ENCODE measurements at regions not wholly inside any gene's neighbourhood (a gene's known extent, or its start where the extent isn't known, plus 50 kb on each side); places are given as distances from the start of the nearest gene placed in this dataset.
"Not testable (repeated sequence)": the region's sequence is repeated elsewhere in the genome, so short reads cannot be mapped to it uniquely, and the experiment has no call there.

- H3K27ac ChIP-seq: no peak overlapping the region
- TF ChIP-seq ZFX (IDR thresholded peaks at IDR 0.05): no peak
- no peak for TF ChIP-seq CTCF (conservative IDR thresholded peaks at IDR 0.05)
Observed at GRCh38 chr10:35872671-35873070, 230.6 kb upstream of the FZD8 start.

- TF ChIP-seq ZFX (IDR thresholded peaks at IDR 0.05) (no peak), CTCF (conservative IDR thresholded peaks at IDR 0.05) (no peak)
Observed at GRCh38 chr10:35870665-35871310, 228.7 kb upstream of the FZD8 start.

GRCh38 chr10:35858676-35859283 is 216.7 kb upstream of the FZD8 start:
- H3K27ac ChIP-seq: not testable (repeated sequence)

More at GRCh38 chr10:35870665-35871310, 228.7 kb upstream of the FZD8 start:
- no peak overlapping the region for H3K27ac ChIP-seq

- TF ChIP-seq ZFX (IDR thresholded peaks at IDR 0.05): no peak
- TF ChIP-seq CTCF (conservative IDR thresholded peaks at IDR 0.05): no peak
Observed at GRCh38 chr10:35857860-35858259, 215.8 kb upstream of the FZD8 start.

GRCh38 chr10:35855155-35855947 is 213.3 kb upstream of the FZD8 start:
- TF ChIP-seq CTCF (conservative IDR thresholded peaks at IDR 0.05): no peak
- no peak for TF ChIP-seq ZFX (IDR thresholded peaks at IDR 0.05)
- H3K27ac ChIP-seq: no peak overlapping the region

More at GRCh38 chr10:35857860-35858259, 215.8 kb upstream of the FZD8 start:
- no peak overlapping the region for H3K27ac ChIP-seq

- H3K27ac ChIP-seq: no peak overlapping the region
- TF ChIP-seq ZFX (IDR thresholded peaks at IDR 0.05) (no peak), CTCF (conservative IDR thresholded peaks at IDR 0.05) (no peak)
Observed at GRCh38 chr10:35854661-35855060, 212.6 kb upstream of the FZD8 start.

GRCh38 chr10:35852721-35853120 is 210.6 kb upstream of the FZD8 start:
- no peak overlapping the region for H3K27ac ChIP-seq
- TF ChIP-seq ZFX (IDR thresholded peaks at IDR 0.05): no peak
- no peak for TF ChIP-seq CTCF (conservative IDR thresholded peaks at IDR 0.05)

All from C4-2B (cell line).